Peyer's patch (tissue), 4 donors: ENCODE measurements at regions not wholly inside any gene's neighbourhood (a gene's known extent, or its start where the extent isn't known, plus 50 kb on each side); places are given as distances from the start of the nearest gene placed in this dataset.

Experiments used
- CTCF ChIP-seq, 6 experiments: fragments of 450-650 bp in 4 of 6; fragments of 200-600 bp in 2 of 6; sonication (generic) in 1 of 6; IDR thresholded peaks; one replicate each; pipeline ENCODE4 v1.5.1; 2017 to 2019; ENCODE audit warnings: antibody characterized with exemption in 6 of 6, mild to moderate bottlenecking in 3 of 6, moderate library complexity in 1 of 6
- POLR2A ChIP-seq, 2 donors: fragments of 450-650 bp; IDR thresholded peaks; one replicate each; pipeline ENCODE4 v1.5.1; 2017; ENCODE audit warnings: antibody characterized with exemption in 2 of 2, mild to moderate bottlenecking in 2 of 2, moderate library complexity in 2 of 2

- no peak for TF ChIP-seq CTCF (IDR thresholded peaks at IDR 0.05)
- TF ChIP-seq POLR2A (IDR thresholded peaks at IDR 0.05) = no peak
These were observed 664.7 kb upstream of the NEGR1 start for GRCh38 chr1:72946903-72947499.
